GM18498 (cell line): ENCODE measurements at regions not wholly inside any gene's neighbourhood (a gene's known extent, or its start where the extent isn't known, plus 50 kb on each side); places are given as distances from the start of the nearest gene placed in this dataset.

Experiments
- ATAC-seq: cut with Tn5 transposase; IDR thresholded peaks from one replicate; pipeline ENCODE4 v1.9.1; 2021; ENCODE audit warnings: mild to moderate bottlenecking, moderate library complexity; ENCODE audit not compliant: unreplicated experiment

- ATAC-seq = no peak
Measured at GRCh38 chr4:100569196-100569595, 51.4 kb upstream of the EMCN start.
